ENCODE measurements at regions not wholly inside any gene's neighbourhood (a gene's known extent, or its start where the extent isn't known, plus 50 kb on each side); places are given as distances from the start of the nearest gene placed in this dataset.
"Not testable (repeated sequence)": the region's sequence is repeated elsewhere in the genome, so short reads cannot be mapped to it uniquely, and the experiment has no call there.

DNA sequence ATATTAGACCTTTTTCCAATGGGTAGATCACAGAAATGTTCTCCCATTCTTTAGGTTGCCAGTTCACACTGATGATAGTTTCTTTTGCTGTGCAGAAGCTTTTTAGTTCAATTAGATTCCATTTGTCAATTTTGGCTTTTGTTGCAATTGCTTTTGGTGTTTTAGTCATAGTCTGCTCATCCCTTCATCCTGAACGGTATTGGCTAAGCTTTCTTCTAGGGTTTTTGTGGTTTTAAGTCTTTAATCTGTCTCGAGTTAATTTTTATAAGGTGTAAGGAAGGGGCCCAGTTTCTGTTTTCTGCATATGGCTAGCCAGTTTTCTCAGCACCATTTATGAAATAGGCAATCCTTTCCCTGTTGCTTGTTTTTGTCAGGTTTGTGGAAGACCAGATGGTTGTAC lies 564.3 kb upstream of the ZNF337 start:
- TF ChIP-seq, protein P1, sequence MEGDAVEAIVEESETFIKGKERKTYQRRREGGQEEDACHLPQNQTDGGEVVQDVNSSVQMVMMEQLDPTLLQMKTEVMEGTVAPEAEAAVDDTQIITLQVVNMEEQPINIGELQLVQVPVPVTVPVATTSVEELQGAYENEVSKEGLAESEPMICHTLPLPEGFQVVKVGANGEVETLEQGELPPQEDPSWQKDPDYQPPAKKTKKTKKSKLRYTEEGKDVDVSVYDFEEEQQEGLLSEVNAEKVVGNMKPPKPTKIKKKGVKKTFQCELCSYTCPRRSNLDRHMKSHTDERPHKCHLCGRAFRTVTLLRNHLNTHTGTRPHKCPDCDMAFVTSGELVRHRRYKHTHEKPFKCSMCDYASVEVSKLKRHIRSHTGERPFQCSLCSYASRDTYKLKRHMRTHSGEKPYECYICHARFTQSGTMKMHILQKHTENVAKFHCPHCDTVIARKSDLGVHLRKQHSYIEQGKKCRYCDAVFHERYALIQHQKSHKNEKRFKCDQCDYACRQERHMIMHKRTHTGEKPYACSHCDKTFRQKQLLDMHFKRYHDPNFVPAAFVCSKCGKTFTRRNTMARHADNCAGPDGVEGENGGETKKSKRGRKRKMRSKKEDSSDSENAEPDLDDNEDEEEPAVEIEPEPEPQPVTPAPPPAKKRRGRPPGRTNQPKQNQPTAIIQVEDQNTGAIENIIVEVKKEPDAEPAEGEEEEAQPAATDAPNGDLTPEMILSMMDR (IDR thresholded peaks at IDR 0.05; ENCODE audit: low read depth, low read length, poor library complexity, severe bottlenecking) = not testable (repeated sequence)
- TF ChIP-seq EZH2phosphoT487 (IDR thresholded peaks at IDR 0.05; ENCODE audit: borderline replicate concordance, low read length) = not testable (repeated sequence)
